HepG2 (cell line): ENCODE measurements at regions not wholly inside any gene's neighbourhood (a gene's known extent, or its start where the extent isn't known, plus 50 kb on each side); places are given as distances from the start of the nearest gene placed in this dataset.

Experiments
- ATAC-seq: fragments of 200-7000 bp; cut with Tn5 transposase; 3 replicates; pipeline ENCODE4 v1.9.1; 2020; ENCODE audit warnings: mild to moderate bottlenecking, moderate library complexity
- BruUV-seq: library from RNA; stranded (reverse); fragments of 400-500 nt; replicated peaks from 2 replicates; lab custom pipeline; 2021; lab: Mats Ljungman, UMichigan
- CTCF ChIA-PET: fragments of 300-600 bp; formaldehyde crosslinking; extraction: SDS; loops from one replicate; lab custom pipeline; 2021; ENCODE audit warnings: low total read pairs, inconsistent platforms, low intra/inter-chr PET ratio; lab: Yijun Ruan, JAX
- POLR2A ChIA-PET: fragments of 350-600 bp; sonication (Branson Sonifier 250); formaldehyde crosslinking; loops from one replicate; lab custom pipeline; 2020; ENCODE audit warnings: antibody characterized with exemption, inconsistent platforms; lab: Yijun Ruan, JAX
- DNase-seq: peaks from one replicate; pipeline ENCODE4 v3.0.0-alpha.2; 2015; ENCODE audit warnings: low spot score
- FAIRE-seq: peaks from 3 replicates; lab custom pipeline; 2011; peaks lifted over from hg19 to GRCh38; lab: Jason Lieb, UNC
- H2AFZ ChIP-seq: one replicate; pipeline ENCODE4 v1.6.1; 2011; ENCODE audit warnings: low read length, inconsistent platforms
- H3K27ac ChIP-seq: fragments of 300-600 bp; 3 replicates; pipeline ENCODE4 v1.8.0; 2011; ENCODE audit warnings: mixed run types, mild to moderate bottlenecking, mixed read lengths, low read length, inconsistent platforms; ENCODE audit not compliant: insufficient read depth; ENCODE audit errors: extremely low read length
- H3K27me3 ChIP-seq, 2 experiments: fragments of 200-600 bp in 1 of 2; 2 replicates in 1 of 2; 3 replicates in 1 of 2; pipeline versions ENCODE4 v1.6.0 to v1.8.0; 2011; ENCODE audit warnings: low read length in 2 of 2, mild to moderate bottlenecking in 2 of 2, moderate library complexity in 2 of 2, inconsistent platforms in 1 of 2; ENCODE audit not compliant: insufficient read depth in 2 of 2, control insufficient read depth in 1 of 2
- H3K36me3 ChIP-seq, 2 experiments: fragments of 200-600 bp in 1 of 2; replicated peaks in 1 of 2; 2 replicates in 1 of 2; 3 replicates in 1 of 2; pipeline versions ENCODE4 v1.5.1 to v1.8.0; 2011; ENCODE audit warnings: low read length in 2 of 2, inconsistent platforms in 1 of 2; ENCODE audit not compliant: insufficient read depth in 2 of 2, control insufficient read depth in 1 of 2
- H3K4me1 ChIP-seq: 2 replicates; pipeline ENCODE4 v1.5.1; 2012; ENCODE audit warnings: low read length, inconsistent platforms; ENCODE audit not compliant: insufficient read depth
- H3K4me2 ChIP-seq: 2 replicates; pipeline ENCODE4 v1.6.0; 2011; ENCODE audit warnings: low read depth, low read length, inconsistent platforms
- H3K4me3 ChIP-seq, 3 experiments: fragments of 200-600 bp in 1 of 3; sonication (generic), shearing (Covaris generic) in 1 of 3; replicated peaks in 1 of 3; 2 replicates each; pipeline ENCODE4 v1.5.1; 2011 to 2016; ENCODE audit warnings: low read length in 3 of 3, inconsistent platforms in 2 of 3, low read depth in 2 of 3, mild to moderate bottlenecking in 2 of 3, control low read depth in 1 of 3, mixed read lengths in 1 of 3; ENCODE audit not compliant: insufficient read depth in 1 of 3
- H3K79me2 ChIP-seq: one replicate; pipeline ENCODE4 v1.6.1; 2011; ENCODE audit warnings: low read length, inconsistent platforms; ENCODE audit not compliant: insufficient read depth
- H3K9ac ChIP-seq: 2 replicates; pipeline ENCODE4 v1.6.0; 2011; ENCODE audit warnings: mild to moderate bottlenecking, low read depth, low read length, inconsistent platforms; ENCODE audit not compliant: insufficient read depth
- H3K9me3 ChIP-seq: 2 replicates; pipeline ENCODE4 v1.5.1; 2012; ENCODE audit warnings: mild to moderate bottlenecking, low read length
- H4K20me1 ChIP-seq: 2 replicates; pipeline ENCODE4 v1.6.0; 2011; ENCODE audit warnings: inconsistent platforms, mild to moderate bottlenecking, low read length, moderate library complexity; ENCODE audit not compliant: insufficient read depth
- ATF7-NPFF ChIP-seq: sonication (generic); formaldehyde crosslinking; IDR thresholded peaks from 2 replicates; pipeline ENCODE4 v1.8.1; 2023; ENCODE audit warnings: mild to moderate bottlenecking, low read depth, missing genetic modification reagents, moderate library complexity
- CHCHD3 ChIP-seq: sonication (generic); formaldehyde crosslinking; IDR thresholded peaks from 2 replicates; pipeline ENCODE4 v1.8.0; 2022; ENCODE audit warnings: mild to moderate bottlenecking, missing genetic modification reagents, moderate library complexity
- MYPOP ChIP-seq: sonication (generic); formaldehyde crosslinking; IDR thresholded peaks from 2 replicates; pipeline ENCODE4 v1.8.1; 2023; ENCODE audit warnings: mild to moderate bottlenecking, moderate library complexity, missing genetic modification reagents
- NFE2L1 ChIP-seq: sonication (generic); formaldehyde crosslinking; IDR thresholded peaks from 2 replicates; pipeline ENCODE4 v1.4.0; 2020; ENCODE audit warnings: missing genetic modification reagents, mild to moderate bottlenecking, borderline replicate concordance
- NONO ChIP-seq, 2 experiments: fragments of 450-650 bp in 1 of 2; sonication (generic) in 1 of 2; formaldehyde crosslinking in 1 of 2; IDR thresholded peaks in 1 of 2; conservative IDR thresholded peaks in 1 of 2; 2 replicates each; pipeline versions ENCODE4 v1.6.1 to v1.8.0; 2017 to 2022; ENCODE audit warnings: mild to moderate bottlenecking in 1 of 2, missing genetic modification reagents in 1 of 2, moderate library complexity in 1 of 2
- NR2F1 ChIP-seq, 2 experiments: fragments of 450-650 bp in 1 of 2; formaldehyde crosslinking in 1 of 2; IDR thresholded peaks; 2 replicates each; pipeline versions ENCODE4 v1.5.0 to v1.6.1; 2016 to 2020; ENCODE audit warnings: mild to moderate bottlenecking in 1 of 2, missing compliant biosample characterization in 1 of 2, missing genetic modification reagents in 1 of 2, moderate library complexity in 1 of 2
- PAX8 ChIP-seq: sonication (generic); formaldehyde crosslinking; IDR thresholded peaks from 2 replicates; pipeline ENCODE4 v1.8.0; 2022; ENCODE audit warnings: mild to moderate bottlenecking, missing genetic modification reagents, borderline replicate concordance
- PLSCR1 ChIP-seq: sonication (generic); formaldehyde crosslinking; IDR thresholded peaks from 2 replicates; pipeline ENCODE4 v1.5.0; 2020; ENCODE audit warnings: missing genetic modification reagents, mild to moderate bottlenecking, borderline replicate concordance
- POGZ ChIP-seq: sonication (generic); formaldehyde crosslinking; IDR thresholded peaks from 2 replicates; pipeline ENCODE4 v1.4.0; 2020; ENCODE audit warnings: mild to moderate bottlenecking, missing genetic modification reagents
- TBX3 ChIP-seq: fragments of 450-650 bp; IDR thresholded peaks from 2 replicates; pipeline ENCODE4 v1.6.1; 2017; ENCODE audit warnings: antibody characterized with exemption, mild to moderate bottlenecking, inconsistent platforms, borderline replicate concordance
- TMF1 ChIP-seq: sonication (generic); formaldehyde crosslinking; IDR thresholded peaks from 2 replicates; pipeline ENCODE4 v1.8.1; 2022; ENCODE audit warnings: low read depth, missing genetic modification reagents
- YEATS2 ChIP-seq: sonication (generic); formaldehyde crosslinking; IDR thresholded peaks from 2 replicates; pipeline ENCODE4 v1.4.0; 2020; ENCODE audit warnings: missing genetic modification reagents, borderline replicate concordance
- ZMAT3 ChIP-seq: sonication (generic); formaldehyde crosslinking; conservative IDR thresholded peaks from 2 replicates; pipeline ENCODE4 v1.7.0; 2021; ENCODE audit warnings: missing genetic modification reagents
- ZMYM2 ChIP-seq: sonication (generic); formaldehyde crosslinking; IDR thresholded peaks from 2 replicates; pipeline ENCODE4 v1.8.0; 2022; ENCODE audit warnings: mild to moderate bottlenecking, missing genetic modification reagents
- ZNF251 ChIP-seq: sonication (generic); formaldehyde crosslinking; IDR thresholded peaks from 2 replicates; pipeline ENCODE4 v1.9.0; 2021; ENCODE audit warnings: mild to moderate bottlenecking, missing genetic modification reagents
- WGBS: methylation state at CpG from one replicate; pipeline ENCODE4 v1.1.6; 2017; ENCODE audit warnings: low lambda C conversion rate; 5-methylcytosine and 5-hydroxymethylcytosine counted together
- in situ Hi-C: cut with HindIII; loops from 2 replicates; pipeline ENCODE4 v1.10.0; 2017; ENCODE audit warnings: low pct_unique_long_range_greater_than_20kb; ENCODE audit not compliant: extremely low pct_ligation_motif_present
- intact Hi-C: fragments of 100-400 bp; cut with micrococcal nuclease; formaldehyde crosslinking; loops from one replicate; pipeline ENCODE4 v1.10.0; 2022; ENCODE audit not compliant: unreplicated experiment

- Histone ChIP-seq H3K4me3 (no peak overlapping the region), H3K9ac (no peak overlapping the region), H3K9me3 (no peaks in the 10 kb centered on the region), H2AFZ (no peak overlapping the region), H3K36me3 (no peaks in the 10 kb centered on the region), H3K79me2 (no peaks in the 10 kb centered on the region), H3K4me1 (no peaks in the 10 kb centered on the region), H3K4me2 (no peak overlapping the region), H3K27ac (no peak overlapping the region), H3K27me3 (no peaks in the 10 kb centered on the region), H4K20me1 (no peaks in the 10 kb centered on the region)
- FAIRE-seq (no peak), ATAC-seq (0 out of 3 replicates have a peak, but pooled peaks have one; percentile 41), DNase-seq (no peak)
- TF ChIP-seq POGZ (CRISPR knock-in tag) (no peak), MYPOP (CRISPR knock-in tag) (no peak), CHCHD3 (CRISPR knock-in tag) (no peak), ATF7-NPFF (CRISPR knock-in tag) (no peak), YEATS2 (no peak), PLSCR1 (CRISPR knock-in tag) (no peak), TMF1 (CRISPR knock-in tag) (no peak), NONO (IDR thresholded peaks at IDR 0.05) (no peak), NONO (CRISPR knock-in tag; conservative IDR thresholded peaks at IDR 0.05) (no peak), TBX3 (no peak), NFE2L1 (CRISPR knock-in tag) (no peak), ZMAT3 (CRISPR knock-in tag) (no peak), NR2F1 (CRISPR knock-in tag; IDR thresholded peaks at IDR 0.05) (no peak), ZMYM2 (CRISPR knock-in tag) (no peak), PAX8 (no peak), ZNF251 (CRISPR knock-in tag) (no peak)
- no TSS peak for BruUV-seq
- intact Hi-C loops, result no loop called here
- CTCF ChIA-PET, result no interaction called here
- 6% methylated on average over 9 of the region's 9 CpGs for WGBS
- POLR2A ChIA-PET, result no interaction called here
- in situ Hi-C loops, result no loop called here
These were observed 469.0 kb downstream of the TFEC start for GRCh38 chr7:115561335-115562110.
